ENCODE measurements at regions not wholly inside any gene's neighbourhood (a gene's known extent, or its start where the extent isn't known, plus 50 kb on each side); places are given as distances from the start of the nearest gene placed in this dataset.

GRCh38 chr10:78859769-78860168 lies 209.0 kb upstream of the ZMIZ1 start:
- no peak overlapping the region for H3K4me3 Mint-ChIP-seq
- H3K4me1 Mint-ChIP-seq, result peaks cover 4% of the 10 kb centered on the region
- no peaks in the 10 kb centered on the region for H3K27me3 Mint-ChIP-seq
- H3K36me3 Mint-ChIP-seq, result no peaks in the 10 kb centered on the region
- H3K9me3 Mint-ChIP-seq, result no peaks in the 10 kb centered on the region
- DNase-seq, result no peak
- H3K27ac Mint-ChIP-seq, result no peak overlapping the region

GRCh38 chr10:78860260-78860914 lies 208.4 kb upstream of the ZMIZ1 start:
- H3K27ac Mint-ChIP-seq, result no peak overlapping the region
- no peak for DNase-seq
- peaks cover 4% of the 10 kb centered on the region for H3K4me1 Mint-ChIP-seq
- H3K9me3 Mint-ChIP-seq, result no peaks in the 10 kb centered on the region
- H3K4me3 Mint-ChIP-seq, result no peak overlapping the region
- no peaks in the 10 kb centered on the region for H3K27me3 Mint-ChIP-seq
- H3K36me3 Mint-ChIP-seq, result no peaks in the 10 kb centered on the region

GRCh38 chr10:78861529-78862327 lies 207.0 kb upstream of the ZMIZ1 start:
- Mint-ChIP-seq H3K36me3 (no peaks in the 10 kb centered on the region), H3K9me3 (no peaks in the 10 kb centered on the region), H3K27ac (no peak overlapping the region), H3K27me3 (no peaks in the 10 kb centered on the region), H3K4me1 (peaks cover 4% of the 10 kb centered on the region), H3K4me3 (no peak overlapping the region)
- DNase-seq, result no peak

GRCh38 chr10:78862328-78862640 lies 206.5 kb upstream of the ZMIZ1 start:
- H3K4me3 Mint-ChIP-seq, result no peak overlapping the region
- no peak for DNase-seq
- no peaks in the 10 kb centered on the region for H3K9me3 Mint-ChIP-seq
- no peaks in the 10 kb centered on the region for H3K36me3 Mint-ChIP-seq
- H3K4me1 Mint-ChIP-seq, result peaks cover 4% of the 10 kb centered on the region
- H3K27ac Mint-ChIP-seq, result no peak overlapping the region
- no peaks in the 10 kb centered on the region for H3K27me3 Mint-ChIP-seq

- Mint-ChIP-seq H3K9me3 (no peaks in the 10 kb centered on the region), H3K4me1 (peaks cover 4% of the 10 kb centered on the region), H3K27ac (no peak overlapping the region), H3K36me3 (no peaks in the 10 kb centered on the region), H3K27me3 (no peaks in the 10 kb centered on the region), H3K4me3 (no peak overlapping the region)
- no peak for DNase-seq
These were observed 205.4 kb upstream of the ZMIZ1 start for GRCh38 chr10:78863140-78863905.

- Mint-ChIP-seq H3K4me1 (peaks cover 4% of the 10 kb centered on the region), H3K27ac (no peak overlapping the region), H3K27me3 (no peaks in the 10 kb centered on the region), H3K36me3 (no peaks in the 10 kb centered on the region), H3K4me3 (no peak overlapping the region), H3K9me3 (no peaks in the 10 kb centered on the region)
- no peak for DNase-seq
These were observed 204.9 kb upstream of the ZMIZ1 start for GRCh38 chr10:78863906-78864239.

GRCh38 chr10:78864761-78865537 lies 203.8 kb upstream of the ZMIZ1 start:
- H3K4me3 Mint-ChIP-seq, result no peak overlapping the region
- no peaks in the 10 kb centered on the region for H3K27me3 Mint-ChIP-seq
- H3K4me1 Mint-ChIP-seq, result peaks cover 4% of the 10 kb centered on the region
- no peak overlapping the region for H3K27ac Mint-ChIP-seq
- no peaks in the 10 kb centered on the region for H3K9me3 Mint-ChIP-seq
- no peaks in the 10 kb centered on the region for H3K36me3 Mint-ChIP-seq
- DNase-seq, result no peak

GRCh38 chr10:78865538-78865875 lies 203.3 kb upstream of the ZMIZ1 start:
- Mint-ChIP-seq H3K4me1 (peaks cover under 1% of the 10 kb centered on the region), H3K27me3 (no peaks in the 10 kb centered on the region), H3K9me3 (no peaks in the 10 kb centered on the region), H3K36me3 (no peaks in the 10 kb centered on the region), H3K27ac (no peak overlapping the region), H3K4me3 (no peak overlapping the region)
- DNase-seq, result no peak

- Mint-ChIP-seq H3K27me3 (no peaks in the 10 kb centered on the region), H3K9me3 (no peaks in the 10 kb centered on the region), H3K4me3 (no peak overlapping the region), H3K4me1 (no peaks in the 10 kb centered on the region), H3K27ac (no peak overlapping the region), H3K36me3 (no peaks in the 10 kb centered on the region)
- DNase-seq, result no peak
These were observed 202.6 kb upstream of the ZMIZ1 start for GRCh38 chr10:78865931-78866717.

- DNase-seq, result no peak
- H3K4me3 Mint-ChIP-seq, result no peak overlapping the region
- no peaks in the 10 kb centered on the region for H3K27me3 Mint-ChIP-seq
- no peaks in the 10 kb centered on the region for H3K4me1 Mint-ChIP-seq
- no peaks in the 10 kb centered on the region for H3K9me3 Mint-ChIP-seq
- H3K36me3 Mint-ChIP-seq, result no peaks in the 10 kb centered on the region
- H3K27ac Mint-ChIP-seq, result no peak overlapping the region
These were observed 201.8 kb upstream of the ZMIZ1 start for GRCh38 chr10:78866731-78867554.

- Mint-ChIP-seq H3K4me3 (no peak overlapping the region), H3K4me1 (no peaks in the 10 kb centered on the region), H3K27me3 (no peaks in the 10 kb centered on the region), H3K9me3 (no peaks in the 10 kb centered on the region), H3K27ac (no peak overlapping the region), H3K36me3 (no peaks in the 10 kb centered on the region)
- no peak for DNase-seq
These were observed 201.2 kb upstream of the ZMIZ1 start for GRCh38 chr10:78867555-78867939.

GRCh38 chr10:78868048-78868447 lies 200.7 kb upstream of the ZMIZ1 start:
- Mint-ChIP-seq H3K27ac (no peak overlapping the region), H3K9me3 (no peaks in the 10 kb centered on the region), H3K27me3 (no peaks in the 10 kb centered on the region), H3K4me3 (no peak overlapping the region), H3K36me3 (no peaks in the 10 kb centered on the region), H3K4me1 (no peaks in the 10 kb centered on the region)
- no peak for DNase-seq

GRCh38 chr10:78868456-78868855 lies 200.3 kb upstream of the ZMIZ1 start:
- Mint-ChIP-seq H3K4me1 (no peaks in the 10 kb centered on the region), H3K36me3 (no peaks in the 10 kb centered on the region), H3K27me3 (no peaks in the 10 kb centered on the region), H3K27ac (no peak overlapping the region), H3K4me3 (no peak overlapping the region), H3K9me3 (no peaks in the 10 kb centered on the region)
- DNase-seq, result no peak

- H3K9me3 Mint-ChIP-seq, result no peaks in the 10 kb centered on the region
- H3K27ac Mint-ChIP-seq, result no peak overlapping the region
- H3K36me3 Mint-ChIP-seq, result no peaks in the 10 kb centered on the region
- no peak overlapping the region for H3K4me3 Mint-ChIP-seq
- H3K27me3 Mint-ChIP-seq, result no peaks in the 10 kb centered on the region
- H3K4me1 Mint-ChIP-seq, result no peaks in the 10 kb centered on the region
- DNase-seq, result no peak
These were observed 199.9 kb upstream of the ZMIZ1 start for GRCh38 chr10:78868861-78869260.

Data from activated naive CD8-positive, alpha-beta T cell treated with anti-CD3 and anti-CD28 coated beads for 36 hours (primary cell).